ENCODE measurements at regions not wholly inside any gene's neighbourhood (a gene's known extent, or its start where the extent isn't known, plus 50 kb on each side); places are given as distances from the start of the nearest gene placed in this dataset.

GRCh38 chr21:36584980-36585940 lies 105.3 kb upstream of the CLDN14 start:
- Histone ChIP-seq H3K9me2 (replicated peaks; ENCODE audit: control insufficient read depth, low read length) (no peaks in the 10 kb centered on the region), H3K9me3 (ENCODE audit: control insufficient read depth, insufficient read depth, low read length) (no peaks in the 10 kb centered on the region), H3K4me2 (ENCODE audit: low read length) (no peak overlapping the region), H3K27me3 (ENCODE audit: control insufficient read depth, low read length) (no peaks in the 10 kb centered on the region; the same call in 1 of the 2 replicates), H4K20me1 (ENCODE audit: control insufficient read depth, insufficient read depth, low read depth, low read length) (no peaks in the 10 kb centered on the region), H3K4me1 (ENCODE audit: control insufficient read depth, low read length) (no peaks in the 10 kb centered on the region), H3F3A (ENCODE audit: control insufficient read depth, insufficient read depth) (no peaks in the 10 kb centered on the region), H3K27ac (ENCODE audit: low read depth, low read length) (no peak overlapping the region), H3K4me3 (ENCODE audit: low read length) (no peak overlapping the region), H3K79me2 (ENCODE audit: control insufficient read depth, low read length) (no peaks in the 10 kb centered on the region), H3K36me3 (ENCODE audit: control insufficient read depth, low read length) (no peaks in the 10 kb centered on the region)
- TF ChIP-seq CTCF (IDR thresholded peaks at IDR 0.05; ENCODE audit: low read depth, low read length, poor library complexity, severe bottlenecking) = peak; percentile 38
- no peak for TF ChIP-seq EZH2phosphoT487 (IDR thresholded peaks at IDR 0.05; ENCODE audit: borderline replicate concordance, low read length)

GRCh38 chr21:36587388-36587787 lies 107.5 kb upstream of the CLDN14 start:
- TF ChIP-seq CTCF (IDR thresholded peaks at IDR 0.05; ENCODE audit: low read depth, low read length, poor library complexity, severe bottlenecking) (no peak), EZH2phosphoT487 (IDR thresholded peaks at IDR 0.05; ENCODE audit: borderline replicate concordance, low read length) (no peak)
- Histone ChIP-seq H3K4me2 (ENCODE audit: low read length) (no peak overlapping the region), H3K4me1 (ENCODE audit: control insufficient read depth, low read length) (no peaks in the 10 kb centered on the region), H4K20me1 (ENCODE audit: control insufficient read depth, insufficient read depth, low read depth, low read length) (no peaks in the 10 kb centered on the region), H3K9me2 (replicated peaks; ENCODE audit: control insufficient read depth, low read length) (no peaks in the 10 kb centered on the region), H3K36me3 (ENCODE audit: control insufficient read depth, low read length) (no peaks in the 10 kb centered on the region), H3K4me3 (ENCODE audit: low read length) (no peak overlapping the region), H3F3A (ENCODE audit: control insufficient read depth, insufficient read depth) (no peaks in the 10 kb centered on the region), H3K27me3 (ENCODE audit: control insufficient read depth, low read length) (no peaks in the 10 kb centered on the region), H3K9me3 (ENCODE audit: control insufficient read depth, insufficient read depth, low read length) (no peaks in the 10 kb centered on the region), H3K79me2 (ENCODE audit: control insufficient read depth, low read length) (no peaks in the 10 kb centered on the region), H3K27ac (ENCODE audit: low read depth, low read length) (no peak overlapping the region)

GRCh38 chr21:36589352-36589971 lies 109.5 kb upstream of the SIM2 start:
- Histone ChIP-seq H3K9me3 (ENCODE audit: control insufficient read depth, insufficient read depth, low read length) (no peaks in the 10 kb centered on the region), H3K4me1 (ENCODE audit: control insufficient read depth, low read length) (no peaks in the 10 kb centered on the region), H3F3A (ENCODE audit: control insufficient read depth, insufficient read depth) (no peaks in the 10 kb centered on the region), H3K9me2 (replicated peaks; ENCODE audit: control insufficient read depth, low read length) (no peaks in the 10 kb centered on the region), H3K36me3 (ENCODE audit: control insufficient read depth, low read length) (no peaks in the 10 kb centered on the region), H3K4me3 (ENCODE audit: low read length) (no peak overlapping the region), H4K20me1 (ENCODE audit: control insufficient read depth, insufficient read depth, low read depth, low read length) (no peaks in the 10 kb centered on the region), H3K79me2 (ENCODE audit: control insufficient read depth, low read length) (no peaks in the 10 kb centered on the region), H3K27ac (ENCODE audit: low read depth, low read length) (no peak overlapping the region), H3K4me2 (ENCODE audit: low read length) (no peak overlapping the region), H3K27me3 (ENCODE audit: control insufficient read depth, low read length) (no peaks in the 10 kb centered on the region)
- TF ChIP-seq CTCF (IDR thresholded peaks at IDR 0.05; ENCODE audit: low read depth, low read length, poor library complexity, severe bottlenecking) (peak; percentile 77), EZH2phosphoT487 (IDR thresholded peaks at IDR 0.05; ENCODE audit: borderline replicate concordance, low read length) (no peak)
